ENCODE measurements at regions not wholly inside any gene's neighbourhood (a gene's known extent, or its start where the extent isn't known, plus 50 kb on each side); places are given as distances from the start of the nearest gene placed in this dataset.
A peak's percentile ranks its signal among the peaks of the same experiment; 100 is the strongest.

DNA sequence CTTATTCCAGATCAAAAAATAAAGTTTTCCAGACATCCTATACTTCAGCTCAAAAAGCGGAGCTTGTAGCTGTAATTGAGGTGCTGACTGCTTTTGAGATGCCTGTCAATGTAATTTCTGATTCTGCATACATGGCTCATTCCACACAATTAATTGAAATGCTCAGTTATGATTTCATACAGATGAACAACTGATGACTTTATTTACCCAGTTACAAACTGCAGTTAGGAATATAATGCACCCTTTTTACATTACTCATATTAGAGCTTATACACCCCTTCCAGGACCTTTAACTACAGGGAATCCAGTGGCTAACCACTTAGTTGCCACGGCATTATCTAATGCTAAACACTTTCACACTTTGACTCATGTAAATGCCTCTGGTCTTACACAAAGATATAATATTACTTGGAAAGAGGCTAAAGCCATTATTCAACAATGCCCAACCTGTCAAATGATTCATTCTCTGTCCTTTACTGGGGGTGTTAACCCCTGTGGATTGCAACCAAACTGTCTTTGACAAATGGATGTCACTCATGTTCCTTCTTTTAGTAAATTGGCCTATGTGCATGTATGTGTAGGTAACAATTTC, 147.3 kb downstream of the ZNF33B start:
- DNase-seq (ENCODE audit: low read depth) = no peak
- H3K4me3 ChIP-seq (ENCODE audit: low read depth, low read length) = no peak overlapping the region
- TF ChIP-seq, protein P1, sequence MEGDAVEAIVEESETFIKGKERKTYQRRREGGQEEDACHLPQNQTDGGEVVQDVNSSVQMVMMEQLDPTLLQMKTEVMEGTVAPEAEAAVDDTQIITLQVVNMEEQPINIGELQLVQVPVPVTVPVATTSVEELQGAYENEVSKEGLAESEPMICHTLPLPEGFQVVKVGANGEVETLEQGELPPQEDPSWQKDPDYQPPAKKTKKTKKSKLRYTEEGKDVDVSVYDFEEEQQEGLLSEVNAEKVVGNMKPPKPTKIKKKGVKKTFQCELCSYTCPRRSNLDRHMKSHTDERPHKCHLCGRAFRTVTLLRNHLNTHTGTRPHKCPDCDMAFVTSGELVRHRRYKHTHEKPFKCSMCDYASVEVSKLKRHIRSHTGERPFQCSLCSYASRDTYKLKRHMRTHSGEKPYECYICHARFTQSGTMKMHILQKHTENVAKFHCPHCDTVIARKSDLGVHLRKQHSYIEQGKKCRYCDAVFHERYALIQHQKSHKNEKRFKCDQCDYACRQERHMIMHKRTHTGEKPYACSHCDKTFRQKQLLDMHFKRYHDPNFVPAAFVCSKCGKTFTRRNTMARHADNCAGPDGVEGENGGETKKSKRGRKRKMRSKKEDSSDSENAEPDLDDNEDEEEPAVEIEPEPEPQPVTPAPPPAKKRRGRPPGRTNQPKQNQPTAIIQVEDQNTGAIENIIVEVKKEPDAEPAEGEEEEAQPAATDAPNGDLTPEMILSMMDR (IDR thresholded peaks at IDR 0.05; ENCODE audit: control insufficient read depth, extremely low read depth, insufficient read depth) = no peak

DNA sequence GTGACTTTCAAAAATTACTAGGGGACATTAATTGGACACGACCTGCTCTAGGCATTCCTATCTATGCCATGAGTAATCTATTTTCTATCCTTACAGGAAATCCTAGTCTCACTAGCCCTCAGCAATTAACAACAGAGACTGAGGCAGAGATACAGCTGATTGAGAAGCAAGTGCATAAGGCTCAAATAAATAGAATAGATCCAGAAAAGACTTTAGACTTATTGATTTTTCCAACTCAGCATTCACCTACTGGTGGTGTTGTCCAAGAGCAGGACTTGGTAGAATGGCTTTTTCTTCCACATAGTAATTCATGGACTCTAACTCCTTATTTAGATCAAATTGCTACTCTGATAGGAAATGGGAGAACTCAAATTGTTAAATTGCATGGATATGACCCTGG, 148.0 kb downstream of the ZNF33B start:
- H3K4me3 ChIP-seq (ENCODE audit: low read depth, low read length) = no peak overlapping the region
- DNase-seq (ENCODE audit: low read depth) = no peak

DNA sequence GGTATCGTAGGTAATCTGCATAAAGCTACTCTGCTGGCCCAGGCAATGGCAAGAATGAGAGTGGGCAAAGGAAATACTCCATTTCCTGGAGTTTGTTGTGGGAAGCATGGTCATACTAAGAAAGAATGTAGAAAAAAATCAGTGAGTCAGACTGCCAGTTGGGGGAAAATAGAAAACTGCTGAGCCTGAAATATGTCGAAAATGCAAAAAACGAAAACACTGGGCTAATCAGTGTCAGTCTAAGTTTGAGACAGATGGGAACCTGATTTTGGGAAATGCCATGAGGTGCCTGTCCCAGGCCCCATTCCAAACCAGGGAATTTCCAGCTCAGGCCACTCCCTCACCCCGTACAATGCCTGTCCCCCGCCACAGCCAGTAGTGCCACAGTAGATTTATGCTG, 150.0 kb downstream of the ZNF33B start:
- TF ChIP-seq, protein P1 (IDR thresholded peaks at IDR 0.05; ENCODE audit: control insufficient read depth, extremely low read depth, insufficient read depth) = no peak
- no peak overlapping the region for H3K4me3 ChIP-seq (ENCODE audit: low read depth, low read length)
- no peak for DNase-seq (ENCODE audit: low read depth)

More for the DNA sequence above, 148.0 kb downstream of the ZNF33B start:
- TF ChIP-seq, protein P1 (IDR thresholded peaks at IDR 0.05; ENCODE audit: control insufficient read depth, extremely low read depth, insufficient read depth) = no peak

DNA sequence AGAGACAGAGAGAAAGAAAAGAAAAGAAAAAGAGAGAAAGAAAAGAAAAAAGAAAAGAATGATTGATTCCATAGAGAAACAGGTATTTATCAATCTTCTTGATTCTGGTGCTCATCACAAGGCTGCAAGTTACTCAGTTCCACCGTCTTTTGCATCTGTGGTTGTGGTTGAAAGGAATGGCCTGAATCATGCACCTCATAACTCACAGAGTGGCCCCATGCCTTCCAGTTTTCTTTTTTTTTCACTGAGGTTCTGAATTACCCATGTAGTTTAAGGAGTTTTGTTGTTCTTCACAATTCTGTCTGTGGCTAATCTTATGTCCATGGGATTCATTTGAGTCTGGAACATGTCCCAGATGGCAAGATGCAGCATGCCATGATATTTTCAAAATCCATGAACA, 156.0 kb downstream of the ZNF33B start:
- no peak overlapping the region for H3K4me3 ChIP-seq (ENCODE audit: low read depth, low read length)
- TF ChIP-seq, protein P1 (IDR thresholded peaks at IDR 0.05; ENCODE audit: control insufficient read depth, extremely low read depth, insufficient read depth) = no peak
- DNase-seq (ENCODE audit: low read depth) = no peak

DNA sequence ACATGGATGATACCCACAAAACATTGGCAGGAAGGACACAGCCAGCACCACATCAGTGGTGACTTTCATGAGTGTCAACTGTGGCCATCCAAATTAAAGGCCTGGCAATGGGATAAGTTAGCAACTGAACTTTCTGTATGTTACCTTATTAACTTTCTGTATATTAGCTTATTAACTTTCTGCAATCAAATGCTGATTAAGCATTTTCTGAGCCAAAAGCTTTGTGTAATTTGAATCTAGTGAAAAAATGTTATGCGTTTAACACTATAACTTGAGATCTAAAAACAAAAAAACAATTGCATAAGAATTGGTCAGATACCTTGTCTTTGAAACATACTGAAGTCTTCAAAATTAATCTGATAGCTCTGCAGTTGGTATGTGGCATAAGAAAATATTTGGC, 159.3 kb downstream of the ZNF33B start:
- TF ChIP-seq, protein P1 (IDR thresholded peaks at IDR 0.05; ENCODE audit: control insufficient read depth, extremely low read depth, insufficient read depth) = no peak
- H3K4me3 ChIP-seq (ENCODE audit: low read depth, low read length) = no peak overlapping the region
- no peak for DNase-seq (ENCODE audit: low read depth)

DNA sequence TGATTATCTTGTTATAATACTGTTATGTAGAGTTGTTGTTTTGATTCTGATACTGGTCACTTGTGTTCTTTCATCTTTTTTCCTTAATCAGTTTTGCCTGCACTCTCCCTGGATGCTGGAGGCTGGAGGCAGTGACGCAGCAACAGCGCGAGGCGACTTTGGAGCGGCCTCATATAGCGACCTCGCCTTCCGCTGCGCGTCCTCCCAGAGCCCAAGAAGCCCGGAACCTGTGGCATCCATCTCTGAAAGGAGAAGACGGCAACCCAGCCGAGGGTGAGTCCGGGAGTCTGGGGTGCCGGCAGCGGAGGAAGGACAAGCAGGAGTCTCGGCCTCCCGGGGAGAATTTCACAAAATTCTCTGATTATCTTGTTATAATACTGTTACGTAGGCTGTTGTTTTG, 161.2 kb downstream of the ZNF33B start:
- TF ChIP-seq, protein P1 (IDR thresholded peaks at IDR 0.05; ENCODE audit: control insufficient read depth, extremely low read depth, insufficient read depth) = no peak
- peak overlapping the region; percentile 90; the same call in 1 of the 2 replicates for H3K4me3 ChIP-seq (ENCODE audit: low read depth, low read length)
- DNase-seq (ENCODE audit: low read depth) = no peak

DNA sequence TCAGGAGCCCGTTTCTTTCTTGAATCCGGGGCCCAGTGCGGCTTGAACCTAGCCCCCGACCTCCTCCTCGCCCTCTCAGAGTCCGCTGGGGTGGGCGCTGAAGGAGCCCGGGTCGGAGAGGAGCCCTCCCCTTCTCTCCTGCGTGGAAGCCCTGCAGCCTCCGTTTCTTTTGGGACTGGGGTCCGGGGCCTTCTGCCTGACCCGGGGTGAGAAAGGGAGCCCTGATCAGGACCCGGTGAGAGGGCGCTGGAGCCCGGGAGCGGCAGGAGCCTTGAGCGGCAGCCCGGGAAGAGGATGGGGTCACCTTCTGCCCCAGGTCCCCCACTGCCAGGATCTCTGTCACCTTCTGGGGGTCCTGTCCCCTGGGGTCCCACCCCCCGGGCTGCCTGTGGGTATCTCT, 162.3 kb downstream of the ZNF33B start:
- no peak for DNase-seq (ENCODE audit: low read depth)
- TF ChIP-seq, protein P1 (IDR thresholded peaks at IDR 0.05; ENCODE audit: control insufficient read depth, extremely low read depth, insufficient read depth) = no peak
- peak overlapping the region; percentile 90 for H3K4me3 ChIP-seq (ENCODE audit: low read depth, low read length)
